Tibial nerve (tissue), 3 donors: ENCODE measurements at regions not wholly inside any gene's neighbourhood (a gene's known extent, or its start where the extent isn't known, plus 50 kb on each side); places are given as distances from the start of the nearest gene placed in this dataset.

Source experiments
- CTCF ChIP-seq, 5 experiments: fragments of 200-600 bp in 3 of 5; fragments of 450-650 bp in 2 of 5; sonication (generic) in 3 of 5; IDR thresholded peaks; one replicate each; pipeline ENCODE4 v1.5.1; 2016 to 2019; ENCODE audit warnings: antibody characterized with exemption in 5 of 5, mild to moderate bottlenecking in 3 of 5, moderate library complexity in 2 of 5
- POLR2A ChIP-seq, 2 donors: fragments of 450-650 bp; IDR thresholded peaks; one replicate each; pipeline ENCODE4 v1.6.1; 2017; ENCODE audit warnings: antibody characterized with exemption in 2 of 2, mild to moderate bottlenecking in 2 of 2, moderate library complexity in 2 of 2

- TF ChIP-seq CTCF (IDR thresholded peaks at IDR 0.05) (no peak), POLR2A (IDR thresholded peaks at IDR 0.05) (no peak)
Observed at GRCh38 chr21:18986197-18986596, 582.6 kb upstream of the TMPRSS15 start.
